ENCODE measurements at regions not wholly inside any gene's neighbourhood (a gene's known extent, or its start where the extent isn't known, plus 50 kb on each side); places are given as distances from the start of the nearest gene placed in this dataset.

- TF ChIP-seq STAT1 (IDR thresholded peaks at IDR 0.05; ENCODE audit: unreplicated experiment) (no peak), NANOG (IDR thresholded peaks at IDR 0.05; ENCODE audit: borderline replicate concordance) (no peak), REST (IDR thresholded peaks at IDR 0.05; ENCODE audit: unreplicated experiment) (no peak), ZNF331 (CRISPR knock-in tag; IDR thresholded peaks at IDR 0.05; ENCODE audit: low read depth) (no peak), JUNB (IDR thresholded peaks at IDR 0.05; ENCODE audit: unreplicated experiment) (no peak)
- TF ChIP-seq, protein P1, sequence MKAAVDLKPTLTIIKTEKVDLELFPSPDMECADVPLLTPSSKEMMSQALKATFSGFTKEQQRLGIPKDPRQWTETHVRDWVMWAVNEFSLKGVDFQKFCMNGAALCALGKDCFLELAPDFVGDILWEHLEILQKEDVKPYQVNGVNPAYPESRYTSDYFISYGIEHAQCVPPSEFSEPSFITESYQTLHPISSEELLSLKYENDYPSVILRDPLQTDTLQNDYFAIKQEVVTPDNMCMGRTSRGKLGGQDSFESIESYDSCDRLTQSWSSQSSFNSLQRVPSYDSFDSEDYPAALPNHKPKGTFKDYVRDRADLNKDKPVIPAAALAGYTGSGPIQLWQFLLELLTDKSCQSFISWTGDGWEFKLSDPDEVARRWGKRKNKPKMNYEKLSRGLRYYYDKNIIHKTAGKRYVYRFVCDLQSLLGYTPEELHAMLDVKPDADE (IDR thresholded peaks at IDR 0.05) = no peak
These were observed 117.6 kb downstream of the COX7C start (continued) for GRCh38 chr5:86735370-86735769.

DNA sequence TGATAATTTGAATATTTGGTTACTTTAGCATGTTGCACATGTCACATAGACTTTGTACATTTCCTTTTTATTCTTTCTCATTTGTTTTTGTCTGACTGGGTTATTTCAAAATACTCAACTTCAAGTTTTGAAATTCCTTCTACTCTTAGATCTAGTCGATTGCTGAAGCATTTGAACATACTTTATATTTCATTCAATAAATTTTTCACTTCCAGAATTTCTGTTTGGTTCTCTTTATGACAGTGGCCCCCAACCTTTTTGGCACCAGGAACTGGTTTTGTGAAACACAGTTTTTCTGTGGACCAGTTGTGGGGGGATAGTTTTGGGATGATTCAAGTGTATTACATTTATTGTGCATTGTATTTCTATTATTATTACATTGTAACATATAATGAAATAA lies 119.8 kb downstream of the COX7C start:
- no peaks in the 10 kb centered on the region for H3K27me3 Mint-ChIP-seq (ENCODE audit: insufficient read depth, low read depth, poor library complexity)
- TF ChIP-seq, protein P2, sequence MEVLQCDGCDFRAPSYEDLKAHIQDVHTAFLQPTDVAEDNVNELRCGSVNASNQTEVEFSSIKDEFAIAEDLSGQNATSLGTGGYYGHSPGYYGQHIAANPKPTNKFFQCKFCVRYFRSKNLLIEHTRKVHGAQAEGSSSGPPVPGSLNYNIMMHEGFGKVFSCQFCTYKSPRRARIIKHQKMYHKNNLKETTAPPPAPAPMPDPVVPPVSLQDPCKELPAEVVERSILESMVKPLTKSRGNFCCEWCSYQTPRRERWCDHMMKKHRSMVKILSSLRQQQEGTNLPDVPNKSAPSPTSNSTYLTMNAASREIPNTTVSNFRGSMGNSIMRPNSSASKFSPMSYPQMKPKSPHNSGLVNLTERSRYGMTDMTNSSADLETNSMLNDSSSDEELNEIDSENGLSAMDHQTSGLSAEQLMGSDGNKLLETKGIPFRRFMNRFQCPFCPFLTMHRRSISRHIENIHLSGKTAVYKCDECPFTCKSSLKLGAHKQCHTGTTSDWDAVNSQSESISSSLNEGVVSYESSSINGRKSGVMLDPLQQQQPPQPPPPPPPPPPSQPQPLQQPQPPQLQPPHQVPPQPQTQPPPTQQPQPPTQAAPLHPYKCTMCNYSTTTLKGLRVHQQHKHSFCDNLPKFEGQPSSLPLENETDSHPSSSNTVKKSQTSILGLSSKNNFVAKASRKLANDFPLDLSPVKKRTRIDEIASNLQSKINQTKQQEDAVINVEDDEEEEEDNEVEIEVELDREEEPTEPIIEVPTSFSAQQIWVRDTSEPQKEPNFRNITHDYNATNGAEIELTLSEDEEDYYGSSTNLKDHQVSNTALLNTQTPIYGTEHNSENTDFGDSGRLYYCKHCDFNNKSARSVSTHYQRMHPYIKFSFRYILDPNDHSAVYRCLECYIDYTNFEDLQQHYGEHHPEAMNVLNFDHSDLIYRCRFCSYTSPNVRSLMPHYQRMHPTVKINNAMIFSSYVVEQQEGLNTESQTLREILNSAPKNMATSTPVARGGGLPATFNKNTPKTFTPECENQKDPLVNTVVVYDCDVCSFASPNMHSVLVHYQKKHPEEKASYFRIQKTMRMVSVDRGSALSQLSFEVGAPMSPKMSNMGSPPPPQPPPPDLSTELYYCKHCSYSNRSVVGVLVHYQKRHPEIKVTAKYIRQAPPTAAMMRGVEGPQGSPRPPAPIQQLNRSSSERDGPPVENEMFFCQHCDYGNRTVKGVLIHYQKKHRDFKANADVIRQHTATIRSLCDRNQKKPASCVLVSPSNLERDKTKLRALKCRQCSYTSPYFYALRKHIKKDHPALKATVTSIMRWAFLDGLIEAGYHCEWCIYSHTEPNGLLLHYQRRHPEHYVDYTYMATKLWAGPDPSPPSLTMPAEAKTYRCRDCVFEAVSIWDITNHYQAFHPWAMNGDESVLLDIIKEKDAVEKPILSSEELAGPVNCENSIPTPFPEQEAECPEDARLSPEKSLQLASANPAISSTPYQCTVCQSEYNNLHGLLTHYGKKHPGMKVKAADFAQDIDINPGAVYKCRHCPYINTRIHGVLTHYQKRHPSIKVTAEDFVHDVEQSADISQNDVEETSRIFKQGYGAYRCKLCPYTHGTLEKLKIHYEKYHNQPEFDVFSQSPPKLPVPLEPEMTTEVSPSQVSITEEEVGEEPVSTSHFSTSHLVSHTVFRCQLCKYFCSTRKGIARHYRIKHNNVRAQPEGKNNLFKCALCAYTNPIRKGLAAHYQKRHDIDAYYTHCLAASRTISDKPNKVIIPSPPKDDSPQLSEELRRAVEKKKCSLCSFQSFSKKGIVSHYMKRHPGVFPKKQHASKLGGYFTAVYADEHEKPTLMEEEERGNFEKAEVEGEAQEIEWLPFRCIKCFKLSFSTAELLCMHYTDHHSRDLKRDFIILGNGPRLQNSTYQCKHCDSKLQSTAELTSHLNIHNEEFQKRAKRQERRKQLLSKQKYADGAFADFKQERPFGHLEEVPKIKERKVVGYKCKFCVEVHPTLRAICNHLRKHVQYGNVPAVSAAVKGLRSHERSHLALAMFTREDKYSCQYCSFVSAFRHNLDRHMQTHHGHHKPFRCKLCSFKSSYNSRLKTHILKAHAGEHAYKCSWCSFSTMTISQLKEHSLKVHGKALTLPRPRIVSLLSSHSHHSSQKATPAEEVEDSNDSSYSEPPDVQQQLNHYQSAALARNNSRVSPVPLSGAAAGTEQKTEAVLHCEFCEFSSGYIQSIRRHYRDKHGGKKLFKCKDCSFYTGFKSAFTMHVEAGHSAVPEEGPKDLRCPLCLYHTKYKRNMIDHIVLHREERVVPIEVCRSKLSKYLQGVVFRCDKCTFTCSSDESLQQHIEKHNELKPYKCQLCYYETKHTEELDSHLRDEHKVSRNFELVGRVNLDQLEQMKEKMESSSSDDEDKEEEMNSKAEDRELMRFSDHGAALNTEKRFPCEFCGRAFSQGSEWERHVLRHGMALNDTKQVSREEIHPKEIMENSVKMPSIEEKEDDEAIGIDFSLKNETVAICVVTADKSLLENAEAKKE (CRISPR knock-in tag; IDR thresholded peaks at IDR 0.05) = no peak
- TF ChIP-seq EZH2phosphoT487 (IDR thresholded peaks at IDR 0.05; ENCODE audit: unreplicated experiment) (no peak), ZNF114 (CRISPR knock-in tag; IDR thresholded peaks at IDR 0.05) (no peak), EZH2 (IDR thresholded peaks at IDR 0.05; ENCODE audit: low read depth, unreplicated experiment) (no peak), CREB1 (CRISPR knock-in tag; IDR thresholded peaks at IDR 0.05; ENCODE audit: low read depth) (no peak), ZNF331 (CRISPR knock-in tag; IDR thresholded peaks at IDR 0.05; ENCODE audit: low read depth) (no peak)
- TF ChIP-seq, protein P1 (IDR thresholded peaks at IDR 0.05) = no peak

More for the DNA sequence above, 119.8 kb downstream of the COX7C start:
- H3K4me1 ChIP-seq (ENCODE audit: insufficient read depth) = no peaks in the 10 kb centered on the region
- H2AFZ ChIP-seq = no peak overlapping the region
- H3K27ac ChIP-seq (ENCODE audit: low read depth) = no peak overlapping the region
- H3F3A ChIP-seq (replicated peaks; ENCODE audit: low read depth) = no peaks in the 10 kb centered on the region
- H3K36me3 ChIP-seq (ENCODE audit: insufficient read depth) = peaks cover 9% of the 10 kb centered on the region; the same call in 1 of the 2 replicates
- H3K9me2 ChIP-seq (ENCODE audit: insufficient read depth) = no peaks in the 10 kb centered on the region
- H3K79me2 ChIP-seq (replicated peaks; ENCODE audit: insufficient read depth) = no peaks in the 10 kb centered on the region
- Mint-ChIP-seq H3K4me3 (no peak overlapping the region), H3K36me3 (ENCODE audit: low read depth) (peaks cover 8% of the 10 kb centered on the region; the same call in 2 of the 3 replicates), H3K27ac (no peak overlapping the region), H3K9me3 (peaks cover 24% of the 10 kb centered on the region), H3K4me1 (no peaks in the 10 kb centered on the region)
- no peak for ATAC-seq
- no peak for DNase-seq (ENCODE audit: low spot score)
- no peak overlapping the region for H3K4me2 ChIP-seq
- no peaks in the 10 kb centered on the region for H3K27me3 ChIP-seq (ENCODE audit: insufficient read depth)
- H4K20me1 ChIP-seq (replicated peaks; ENCODE audit: insufficient read depth) = no peaks in the 10 kb centered on the region
- H3K4me3 ChIP-seq = no peak overlapping the region

All from GM23338 (cell line).